ENCODE measurements at regions not wholly inside any gene's neighbourhood (a gene's known extent, or its start where the extent isn't known, plus 50 kb on each side); places are given as distances from the start of the nearest gene placed in this dataset.

GRCh38 chr7:80347173-80347572 is 164.7 kb downstream of the GNAT3 start:
- no peak for DNase-seq (ENCODE audit: low read depth)

GRCh38 chr7:80346704-80347103 is 165.2 kb downstream of the GNAT3 start:
- peak; percentile 10 for DNase-seq (ENCODE audit: low read depth)

- DNase-seq (ENCODE audit: low read depth): no peak
Measured at GRCh38 chr7:80335511-80336231, 176.2 kb downstream of the GNAT3 start.

GRCh38 chr7:80334908-80335307 is 177.0 kb downstream of the GNAT3 start:
- DNase-seq (ENCODE audit: low read depth): no peak

- DNase-seq (ENCODE audit: low read depth): no peak
Measured at GRCh38 chr7:80334196-80334595, 177.7 kb downstream of the GNAT3 start.

GRCh38 chr7:80333040-80333439 is 178.8 kb downstream of the GNAT3 start:
- no peak for DNase-seq (ENCODE audit: low read depth)

- DNase-seq (ENCODE audit: low read depth): no peak
Measured at GRCh38 chr7:80330434-80330833, 181.4 kb downstream of the GNAT3 start.

GRCh38 chr7:80324032-80324431 is 187.8 kb downstream of the GNAT3 start:
- peak; percentile 48 for DNase-seq (ENCODE audit: low read depth)

GRCh38 chr7:80319461-80319860 is 184.8 kb downstream of the GNAI1 start:
- no peak for DNase-seq (ENCODE audit: low read depth)

GRCh38 chr7:80318081-80318480 is 183.4 kb downstream of the GNAI1 start:
- no peak for DNase-seq (ENCODE audit: low read depth)

- DNase-seq (ENCODE audit: low read depth): no peak
Measured at GRCh38 chr7:80316811-80317210, 182.2 kb downstream of the GNAI1 start.

GRCh38 chr7:80313716-80314115 is 179.1 kb downstream of the GNAI1 start:
- DNase-seq (ENCODE audit: low read depth): no peak

- no peak for DNase-seq (ENCODE audit: low read depth)
Measured at GRCh38 chr7:80313067-80313626, 178.5 kb downstream of the GNAI1 start.

GRCh38 chr7:80312139-80312661 is 177.6 kb downstream of the GNAI1 start:
- peak; percentile 68 for DNase-seq (ENCODE audit: low read depth)

- DNase-seq (ENCODE audit: low read depth): no peak
Measured at GRCh38 chr7:80311313-80311712, 176.7 kb downstream of the GNAI1 start.

- no peak for DNase-seq (ENCODE audit: low read depth)
Measured at GRCh38 chr7:80309971-80310549, 175.4 kb downstream of the GNAI1 start.

- DNase-seq (ENCODE audit: low read depth): no peak
Measured at GRCh38 chr7:80309377-80309776, 174.7 kb downstream of the GNAI1 start.

- DNase-seq (ENCODE audit: low read depth): no peak
Measured at GRCh38 chr7:80307227-80307856, 172.7 kb downstream of the GNAI1 start.

- no peak for DNase-seq (ENCODE audit: low read depth)
Measured at GRCh38 chr7:80303315-80303714, 168.7 kb downstream of the GNAI1 start.

- no peak for DNase-seq (ENCODE audit: low read depth)
Measured at GRCh38 chr7:80302636-80303035, 168.0 kb downstream of the GNAI1 start.

- DNase-seq (ENCODE audit: low read depth): no peak
Measured at GRCh38 chr7:80302078-80302477, 167.4 kb downstream of the GNAI1 start.

GRCh38 chr7:80298201-80298600 is 163.6 kb downstream of the GNAI1 start:
- DNase-seq (ENCODE audit: low read depth): no peak

GRCh38 chr7:80294346-80294745 is 159.7 kb downstream of the GNAI1 start:
- no peak for DNase-seq (ENCODE audit: low read depth)

Data from Daoy (cell line).